Endothelial cell (in vitro differentiated cells): ENCODE measurements at regions not wholly inside any gene's neighbourhood (a gene's known extent, or its start where the extent isn't known, plus 50 kb on each side); places are given as distances from the start of the nearest gene placed in this dataset.

Experiments
- DNase-seq: peaks from one replicate; pipeline ENCODE4 v3.0.0; 2021; ENCODE audit warnings: low spot score
- H3K27ac Mint-ChIP-seq: one replicate; pipeline ENCODE4 v1.8.0; 2021; ENCODE audit warnings: mixed read lengths, inconsistent platforms; ENCODE audit not compliant: unreplicated experiment
- H3K27me3 Mint-ChIP-seq: one replicate; pipeline ENCODE4 v1.8.0; 2021; ENCODE audit warnings: mild to moderate bottlenecking, moderate library complexity, mixed read lengths, inconsistent platforms; ENCODE audit not compliant: unreplicated experiment
- H3K36me3 Mint-ChIP-seq: one replicate; pipeline ENCODE4 v1.8.0; 2021; ENCODE audit warnings: mild to moderate bottlenecking, low read depth, mixed read lengths, inconsistent platforms; ENCODE audit not compliant: unreplicated experiment
- H3K4me1 Mint-ChIP-seq: one replicate; pipeline ENCODE4 v1.8.0; 2021; ENCODE audit warnings: mild to moderate bottlenecking, mixed read lengths, inconsistent platforms; ENCODE audit not compliant: unreplicated experiment
- H3K4me3 Mint-ChIP-seq: one replicate; pipeline ENCODE4 v1.8.0; 2021; ENCODE audit warnings: mild to moderate bottlenecking, mixed read lengths, inconsistent platforms; ENCODE audit not compliant: unreplicated experiment
- H3K9me3 Mint-ChIP-seq: one replicate; pipeline ENCODE4 v1.8.0; 2021; ENCODE audit warnings: mixed read lengths, inconsistent platforms; ENCODE audit not compliant: unreplicated experiment
- CTCF ChIP-seq: fragments of 200-600 bp; sonication (generic); IDR thresholded peaks from one replicate; pipeline ENCODE4 v1.5.0; 2021; ENCODE audit warnings: antibody characterized with exemption; ENCODE audit not compliant: unreplicated experiment

GRCh38 chr9:126125177-126125576, 201.5 kb upstream of the MVB12B start:
- TF ChIP-seq CTCF: no peak
- Mint-ChIP-seq H3K36me3 (no peaks in the 10 kb centered on the region), H3K27me3 (peaks cover 12% of the 10 kb centered on the region), H3K4me3 (no peak overlapping the region), H3K27ac (no peak overlapping the region), H3K9me3 (no peaks in the 10 kb centered on the region), H3K4me1 (no peaks in the 10 kb centered on the region)
- no peak for DNase-seq

GRCh38 chr9:126125577-126125976, 201.1 kb upstream of the MVB12B start:
- H3K36me3 Mint-ChIP-seq: no peaks in the 10 kb centered on the region
- H3K9me3 Mint-ChIP-seq: no peaks in the 10 kb centered on the region
- peaks cover 13% of the 10 kb centered on the region for H3K27me3 Mint-ChIP-seq
- TF ChIP-seq CTCF: no peak
- DNase-seq: no peak
- H3K27ac Mint-ChIP-seq: no peak overlapping the region
- no peak overlapping the region for H3K4me3 Mint-ChIP-seq
- no peaks in the 10 kb centered on the region for H3K4me1 Mint-ChIP-seq

- Mint-ChIP-seq H3K27ac (no peak overlapping the region), H3K36me3 (no peaks in the 10 kb centered on the region), H3K4me3 (no peak overlapping the region), H3K9me3 (no peaks in the 10 kb centered on the region), H3K27me3 (peaks cover 13% of the 10 kb centered on the region), H3K4me1 (no peaks in the 10 kb centered on the region)
- TF ChIP-seq CTCF: no peak
- DNase-seq: no peak
Measured at GRCh38 chr9:126125992-126126409, 200.6 kb upstream of the MVB12B start.

- no peak for DNase-seq
- Mint-ChIP-seq H3K9me3 (no peaks in the 10 kb centered on the region), H3K36me3 (no peaks in the 10 kb centered on the region), H3K27ac (no peak overlapping the region), H3K4me1 (no peaks in the 10 kb centered on the region), H3K4me3 (no peak overlapping the region), H3K27me3 (peaks cover 13% of the 10 kb centered on the region)
- no peak for TF ChIP-seq CTCF
Measured at GRCh38 chr9:126126807-126127206, 199.8 kb upstream of the MVB12B start.

GRCh38 chr9:126127591-126127990, 199.0 kb upstream of the MVB12B start:
- H3K4me1 Mint-ChIP-seq: no peaks in the 10 kb centered on the region
- no peak overlapping the region for H3K4me3 Mint-ChIP-seq
- peaks cover 13% of the 10 kb centered on the region for H3K27me3 Mint-ChIP-seq
- TF ChIP-seq CTCF: no peak
- H3K36me3 Mint-ChIP-seq: no peaks in the 10 kb centered on the region
- H3K9me3 Mint-ChIP-seq: no peaks in the 10 kb centered on the region
- no peak overlapping the region for H3K27ac Mint-ChIP-seq
- DNase-seq: no peak
